Activated naive CD8-positive, alpha-beta T cell treated with anti-CD3 and anti-CD28 coated beads for 36 hours (primary cell): ENCODE measurements at regions not wholly inside any gene's neighbourhood (a gene's known extent, or its start where the extent isn't known, plus 50 kb on each side); places are given as distances from the start of the nearest gene placed in this dataset.

ENCODE experiments used
- DNase-seq: peaks from one replicate; pipeline ENCODE4 v3.0.0; 2021
- H3K27ac Mint-ChIP-seq: one replicate; pipeline ENCODE4 v1.8.0; 2022; ENCODE audit warnings: mild to moderate bottlenecking, moderate library complexity, mixed read lengths
- H3K27me3 Mint-ChIP-seq: one replicate; pipeline ENCODE4 v1.8.0; 2022; ENCODE audit warnings: mild to moderate bottlenecking, mixed read lengths
- H3K36me3 Mint-ChIP-seq: one replicate; pipeline ENCODE4 v1.8.0; 2021; ENCODE audit warnings: mild to moderate bottlenecking, mixed read lengths
- H3K4me1 Mint-ChIP-seq: one replicate; pipeline ENCODE4 v1.8.0; 2021; ENCODE audit warnings: mixed read lengths
- H3K4me3 Mint-ChIP-seq: one replicate; pipeline ENCODE4 v1.8.0; 2022; ENCODE audit warnings: mild to moderate bottlenecking, moderate library complexity, mixed read lengths
- H3K9me3 Mint-ChIP-seq: one replicate; pipeline ENCODE4 v1.8.0; 2022; ENCODE audit warnings: mixed read lengths

GRCh38 chr19:20259615-20260014 is 92.6 kb downstream of the ZNF486 start:
- peaks cover 17% of the 10 kb centered on the region for H3K27me3 Mint-ChIP-seq
- no peaks in the 10 kb centered on the region for H3K9me3 Mint-ChIP-seq
- DNase-seq = no peak
- no peak overlapping the region for H3K4me3 Mint-ChIP-seq
- H3K4me1 Mint-ChIP-seq = no peaks in the 10 kb centered on the region
- no peaks in the 10 kb centered on the region for H3K36me3 Mint-ChIP-seq
- no peak overlapping the region for H3K27ac Mint-ChIP-seq

- Mint-ChIP-seq H3K4me1 (no peaks in the 10 kb centered on the region), H3K9me3 (no peaks in the 10 kb centered on the region), H3K4me3 (no peak overlapping the region), H3K27ac (no peak overlapping the region), H3K27me3 (peaks cover 17% of the 10 kb centered on the region), H3K36me3 (no peaks in the 10 kb centered on the region)
- no peak for DNase-seq
These were observed 89.6 kb downstream of the ZNF486 start for GRCh38 chr19:20256606-20257005.

- H3K27ac Mint-ChIP-seq = no peak overlapping the region
- H3K9me3 Mint-ChIP-seq = no peaks in the 10 kb centered on the region
- no peaks in the 10 kb centered on the region for H3K36me3 Mint-ChIP-seq
- H3K4me3 Mint-ChIP-seq = no peak overlapping the region
- H3K4me1 Mint-ChIP-seq = no peaks in the 10 kb centered on the region
- peaks cover 2% of the 10 kb centered on the region for H3K27me3 Mint-ChIP-seq
- no peak for DNase-seq
These were observed 87.1 kb downstream of the ZNF486 start for GRCh38 chr19:20254121-20254520.

GRCh38 chr19:20252613-20253012 is 85.6 kb downstream of the ZNF486 start:
- Mint-ChIP-seq H3K36me3 (no peaks in the 10 kb centered on the region), H3K4me3 (no peak overlapping the region), H3K27ac (no peak overlapping the region), H3K27me3 (no peaks in the 10 kb centered on the region), H3K9me3 (no peaks in the 10 kb centered on the region), H3K4me1 (no peaks in the 10 kb centered on the region)
- no peak for DNase-seq

- H3K27ac Mint-ChIP-seq = no peak overlapping the region
- H3K27me3 Mint-ChIP-seq = no peaks in the 10 kb centered on the region
- H3K4me3 Mint-ChIP-seq = no peak overlapping the region
- DNase-seq = no peak
- H3K36me3 Mint-ChIP-seq = no peaks in the 10 kb centered on the region
- H3K4me1 Mint-ChIP-seq = no peaks in the 10 kb centered on the region
- H3K9me3 Mint-ChIP-seq = no peaks in the 10 kb centered on the region
These were observed 83.6 kb downstream of the ZNF486 start for GRCh38 chr19:20250627-20251026.

- H3K36me3 Mint-ChIP-seq = no peaks in the 10 kb centered on the region
- H3K4me3 Mint-ChIP-seq = no peak overlapping the region
- H3K27me3 Mint-ChIP-seq = no peaks in the 10 kb centered on the region
- H3K9me3 Mint-ChIP-seq = no peaks in the 10 kb centered on the region
- no peak overlapping the region for H3K27ac Mint-ChIP-seq
- DNase-seq = no peak
- H3K4me1 Mint-ChIP-seq = no peaks in the 10 kb centered on the region
These were observed 83.1 kb downstream of the ZNF486 start for GRCh38 chr19:20250121-20250520.
